Suprapubic skin (tissue), 4 donors: ENCODE measurements at regions not wholly inside any gene's neighbourhood (a gene's known extent, or its start where the extent isn't known, plus 50 kb on each side); places are given as distances from the start of the nearest gene placed in this dataset.

Source experiments
- DNase-seq, 2 donors: peaks; one replicate each; pipeline ENCODE4 v3.0.0-alpha.2; 2019; ENCODE audit warnings: low spot score in 2 of 2
- H3K27ac ChIP-seq: fragments of 200-600 bp; sonication (generic); one replicate; pipeline ENCODE4 v1.5.1; 2019
- H3K27me3 ChIP-seq: fragments of 200-600 bp; sonication (generic); one replicate; pipeline ENCODE4 v1.5.1; 2019
- H3K36me3 ChIP-seq: fragments of 200-600 bp; sonication (generic); one replicate; pipeline ENCODE4 v1.5.1; 2019
- H3K4me1 ChIP-seq: fragments of 200-600 bp; sonication (generic); one replicate; pipeline ENCODE4 v1.5.1; 2019
- H3K4me3 ChIP-seq: fragments of 200-600 bp; sonication (generic); one replicate; pipeline ENCODE4 v1.5.1; 2019; ENCODE audit warnings: mild to moderate bottlenecking
- H3K9me3 ChIP-seq: fragments of 200-600 bp; sonication (generic); one replicate; pipeline ENCODE4 v1.5.1; 2019
- EP300 ChIP-seq: sonication (generic); formaldehyde crosslinking; IDR thresholded peaks from one replicate; pipeline ENCODE4 v1.6.1; 2017; ENCODE audit warnings: antibody characterized with exemption
- POLR2A ChIP-seq, 2 donors: fragments of 450-650 bp; IDR thresholded peaks; one replicate each; pipeline ENCODE4 v1.6.1; 2017; ENCODE audit warnings: antibody characterized with exemption in 2 of 2, mild to moderate bottlenecking in 2 of 2, moderate library complexity in 2 of 2
- POLR2AphosphoS5 ChIP-seq, 3 donors: sonication (generic); formaldehyde crosslinking; IDR thresholded peaks; one replicate each; pipeline ENCODE4 v1.6.1; 2017; ENCODE audit warnings: antibody characterized with exemption in 3 of 3
- WGBS: methylation state at CpG from one replicate; pipeline ENCODE4 v1.1.5; 2018; 5-methylcytosine and 5-hydroxymethylcytosine counted together
- TF ChIP-seq, protein P1 (sequence below), 2 donors: fragments of 200-600 bp in 1 of 2; fragments of 450-650 bp in 1 of 2; sonication (generic) in 1 of 2; IDR thresholded peaks; one replicate each; pipeline ENCODE4 v1.5.1; 2016 to 2019; ENCODE audit warnings: antibody characterized with exemption in 2 of 2, mild to moderate bottlenecking in 1 of 2, moderate library complexity in 1 of 2

DNA sequence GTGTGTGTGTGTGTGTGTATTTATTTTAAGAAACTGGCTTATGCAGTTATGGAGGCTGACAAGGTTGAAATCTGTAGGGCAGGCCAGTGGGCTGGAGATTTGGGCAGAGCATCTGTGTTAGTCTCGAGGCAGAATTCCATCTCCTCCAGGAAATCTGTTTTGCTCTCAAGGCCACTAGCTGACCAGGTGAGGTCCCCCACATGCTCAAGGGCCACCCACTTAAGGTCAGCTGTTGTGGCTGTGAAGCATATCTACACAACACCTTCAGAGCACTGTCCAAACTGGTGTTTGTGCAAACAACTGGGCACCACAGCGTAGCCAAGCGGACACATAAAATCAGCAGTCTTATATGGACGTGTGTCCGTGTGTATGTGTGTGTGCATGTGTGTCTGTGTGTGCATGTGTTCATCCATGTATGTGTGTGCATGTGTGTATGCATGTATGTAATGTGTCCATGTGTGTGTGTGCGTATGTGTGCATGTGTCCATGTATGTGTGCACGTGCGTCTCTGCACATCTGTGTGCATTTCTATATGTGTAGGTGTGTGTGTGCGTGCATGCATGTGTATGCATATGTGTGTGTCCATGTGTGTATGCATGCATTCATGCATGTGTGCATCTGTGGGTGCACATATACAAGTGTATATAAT lies 400.9 kb downstream of the BRD1 start:
- DNase-seq: no peak
- Histone ChIP-seq H3K4me1 (no peaks in the 10 kb centered on the region), H3K27ac (no peak overlapping the region), H3K4me3 (no peak overlapping the region), H3K27me3 (peaks cover 29% of the 10 kb centered on the region), H3K9me3 (no peaks in the 10 kb centered on the region), H3K36me3 (no peaks in the 10 kb centered on the region)
- 88% methylated on average over 6 of the region's 9 CpGs for WGBS
- TF ChIP-seq, protein P1, sequence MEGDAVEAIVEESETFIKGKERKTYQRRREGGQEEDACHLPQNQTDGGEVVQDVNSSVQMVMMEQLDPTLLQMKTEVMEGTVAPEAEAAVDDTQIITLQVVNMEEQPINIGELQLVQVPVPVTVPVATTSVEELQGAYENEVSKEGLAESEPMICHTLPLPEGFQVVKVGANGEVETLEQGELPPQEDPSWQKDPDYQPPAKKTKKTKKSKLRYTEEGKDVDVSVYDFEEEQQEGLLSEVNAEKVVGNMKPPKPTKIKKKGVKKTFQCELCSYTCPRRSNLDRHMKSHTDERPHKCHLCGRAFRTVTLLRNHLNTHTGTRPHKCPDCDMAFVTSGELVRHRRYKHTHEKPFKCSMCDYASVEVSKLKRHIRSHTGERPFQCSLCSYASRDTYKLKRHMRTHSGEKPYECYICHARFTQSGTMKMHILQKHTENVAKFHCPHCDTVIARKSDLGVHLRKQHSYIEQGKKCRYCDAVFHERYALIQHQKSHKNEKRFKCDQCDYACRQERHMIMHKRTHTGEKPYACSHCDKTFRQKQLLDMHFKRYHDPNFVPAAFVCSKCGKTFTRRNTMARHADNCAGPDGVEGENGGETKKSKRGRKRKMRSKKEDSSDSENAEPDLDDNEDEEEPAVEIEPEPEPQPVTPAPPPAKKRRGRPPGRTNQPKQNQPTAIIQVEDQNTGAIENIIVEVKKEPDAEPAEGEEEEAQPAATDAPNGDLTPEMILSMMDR (IDR thresholded peaks at IDR 0.05): no peak
- TF ChIP-seq POLR2AphosphoS5 (IDR thresholded peaks at IDR 0.05) (no peak), POLR2A (IDR thresholded peaks at IDR 0.05) (no peak), EP300 (no peak)

DNA sequence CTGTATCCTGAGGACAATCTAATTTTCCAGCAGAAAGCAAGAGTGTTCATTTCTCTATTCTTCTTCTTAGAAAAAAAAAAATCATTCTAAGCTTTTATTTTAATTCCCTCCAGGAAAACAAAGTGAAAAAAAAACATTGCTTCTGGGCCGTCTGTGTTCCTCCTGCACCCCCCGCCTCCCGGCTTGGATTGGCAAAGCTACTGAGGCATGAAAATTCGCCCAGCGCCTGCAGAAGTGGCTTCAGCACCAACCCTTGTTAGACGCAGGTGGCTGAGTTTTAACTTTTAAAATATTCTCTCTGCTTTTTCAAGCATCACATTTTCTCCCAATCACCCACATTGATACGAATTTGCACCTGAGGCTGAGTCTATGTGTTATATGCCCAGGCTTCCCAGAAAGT lies 401.6 kb downstream of the BRD1 start:
- TF ChIP-seq, protein P1 (IDR thresholded peaks at IDR 0.05): no peak
- TF ChIP-seq EP300: no peak
- TF ChIP-seq POLR2AphosphoS5 (IDR thresholded peaks at IDR 0.05): no peak
- no peak for TF ChIP-seq POLR2A (IDR thresholded peaks at IDR 0.05)
- no peak for DNase-seq
- Histone ChIP-seq H3K27ac (no peak overlapping the region), H3K36me3 (no peaks in the 10 kb centered on the region), H3K27me3 (peaks cover 27% of the 10 kb centered on the region), H3K4me3 (no peak overlapping the region), H3K4me1 (no peaks in the 10 kb centered on the region), H3K9me3 (no peaks in the 10 kb centered on the region)
- WGBS: 61% methylated on average over 7 of the region's 7 CpGs

DNA sequence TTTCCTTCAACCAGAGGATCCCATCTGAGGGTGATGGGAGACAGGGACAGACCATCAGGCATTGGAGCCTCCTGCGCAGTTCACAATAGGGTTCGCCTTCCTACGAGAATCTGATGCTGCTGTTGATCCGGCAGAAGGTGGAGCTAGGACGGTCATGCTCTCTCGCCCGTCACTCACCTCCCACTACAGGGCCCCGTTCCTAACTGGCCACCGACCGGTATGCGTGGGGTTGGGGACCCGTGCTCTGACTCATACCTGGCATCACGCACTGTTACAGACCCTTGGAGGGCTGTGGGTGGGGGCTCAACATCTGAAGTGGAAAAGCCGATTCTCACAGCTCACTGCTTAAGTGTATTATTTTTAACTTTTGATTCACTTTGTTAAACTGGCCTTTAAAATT lies 402.3 kb downstream of the BRD1 start:
- Histone ChIP-seq H3K36me3 (no peaks in the 10 kb centered on the region), H3K27ac (no peak overlapping the region), H3K27me3 (peaks cover 26% of the 10 kb centered on the region), H3K9me3 (no peaks in the 10 kb centered on the region), H3K4me3 (no peak overlapping the region), H3K4me1 (no peaks in the 10 kb centered on the region)
- no peak for DNase-seq
- no peak for TF ChIP-seq POLR2A (IDR thresholded peaks at IDR 0.05)
- no peak for TF ChIP-seq POLR2AphosphoS5 (IDR thresholded peaks at IDR 0.05)
- TF ChIP-seq, protein P1 (IDR thresholded peaks at IDR 0.05): no peak
- no peak for TF ChIP-seq EP300
- WGBS: 40% methylated on average over 9 of the region's 14 CpGs

DNA sequence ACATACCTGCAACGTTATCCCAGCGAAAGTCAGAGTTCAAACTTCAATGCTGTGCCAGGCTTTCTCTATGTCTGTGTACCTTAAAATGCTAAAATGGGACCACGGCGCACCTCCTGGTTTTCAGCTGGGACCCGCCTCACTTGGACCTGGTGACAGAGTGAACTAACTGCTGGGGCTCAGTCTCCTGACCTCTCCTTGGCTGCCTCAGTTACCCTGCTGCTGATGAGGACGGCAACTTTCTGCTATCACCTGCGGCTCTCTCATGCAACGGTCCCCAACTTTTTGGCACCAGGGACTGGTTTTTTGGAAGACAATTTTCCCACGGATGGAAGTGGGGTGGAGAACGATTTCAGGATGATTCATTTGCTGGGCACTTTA lies 402.8 kb downstream of the BRD1 start:
- Histone ChIP-seq H3K4me3 (no peak overlapping the region), H3K27ac (no peak overlapping the region), H3K4me1 (no peaks in the 10 kb centered on the region), H3K27me3 (peaks cover 26% of the 10 kb centered on the region), H3K36me3 (no peaks in the 10 kb centered on the region), H3K9me3 (no peaks in the 10 kb centered on the region)
- TF ChIP-seq, protein P1 (IDR thresholded peaks at IDR 0.05): no peak
- TF ChIP-seq POLR2AphosphoS5 (IDR thresholded peaks at IDR 0.05): no peak
- no peak for TF ChIP-seq EP300
- no peak for TF ChIP-seq POLR2A (IDR thresholded peaks at IDR 0.05)
- DNase-seq: no peak
- 75% methylated on average over 10 of the region's 10 CpGs for WGBS

DNA sequence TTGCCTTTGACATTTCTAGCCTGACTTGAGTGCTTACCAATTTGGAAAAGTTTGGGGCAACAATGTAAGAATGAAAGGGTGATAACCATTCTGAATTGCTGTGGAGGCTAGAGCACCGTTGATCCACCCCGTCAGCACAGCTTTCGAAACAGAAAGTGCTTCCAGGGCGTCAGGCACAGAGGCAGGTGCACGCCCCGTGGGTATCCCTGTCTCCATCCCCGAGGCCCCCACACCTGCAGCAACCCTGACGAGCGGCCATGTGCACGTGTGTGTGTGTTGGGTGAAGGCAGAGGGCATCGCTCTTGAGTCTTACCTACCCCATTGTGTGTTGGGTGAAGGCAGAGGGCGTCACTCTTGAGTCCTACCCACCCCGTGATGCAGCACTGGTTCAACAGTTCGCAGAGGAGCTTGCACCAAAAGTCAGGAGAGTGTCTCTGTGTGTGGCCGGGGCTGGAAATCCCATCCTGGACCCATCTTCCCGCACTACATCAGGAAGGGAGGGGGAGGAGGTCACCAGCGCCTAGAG lies 404.5 kb downstream of the BRD1 start:
- no peak for TF ChIP-seq EP300
- no peak for TF ChIP-seq POLR2AphosphoS5 (IDR thresholded peaks at IDR 0.05)
- TF ChIP-seq, protein P1 (IDR thresholded peaks at IDR 0.05): no peak
- TF ChIP-seq POLR2A (IDR thresholded peaks at IDR 0.05): no peak
- Histone ChIP-seq H3K27ac (no peak overlapping the region), H3K27me3 (peaks cover 25% of the 10 kb centered on the region), H3K36me3 (no peaks in the 10 kb centered on the region), H3K9me3 (no peaks in the 10 kb centered on the region), H3K4me1 (no peaks in the 10 kb centered on the region), H3K4me3 (no peak overlapping the region)
- DNase-seq: no peak
- 87% methylated on average over 15 of the region's 17 CpGs for WGBS
